ENCODE measurements at regions not wholly inside any gene's neighbourhood (a gene's known extent, or its start where the extent isn't known, plus 50 kb on each side); places are given as distances from the start of the nearest gene placed in this dataset.
"Not testable (repeated sequence)": the region's sequence is repeated elsewhere in the genome, so short reads cannot be mapped to it uniquely, and the experiment has no call there.

DNA sequence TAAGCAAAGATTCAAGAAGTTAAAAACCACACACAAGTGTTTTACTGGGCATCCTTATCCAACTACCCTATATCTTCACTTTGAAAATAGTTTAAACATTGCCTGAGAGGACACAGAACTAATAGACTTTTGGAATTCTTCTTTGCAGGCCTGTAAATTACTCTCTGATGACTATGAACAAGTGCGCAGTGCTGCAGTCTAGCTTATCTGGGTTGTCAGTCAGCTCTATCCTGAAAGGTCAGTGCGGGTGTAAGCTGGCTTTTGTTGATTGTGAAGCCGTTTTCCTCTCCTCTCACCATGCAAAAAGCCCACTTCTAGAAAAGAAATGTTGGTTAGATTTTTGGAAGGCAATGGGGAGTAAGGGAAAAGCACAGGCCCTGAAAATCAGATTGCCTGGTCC lies 143.6 kb upstream of the ERV3-1 start:
- TF ChIP-seq, protein P1, sequence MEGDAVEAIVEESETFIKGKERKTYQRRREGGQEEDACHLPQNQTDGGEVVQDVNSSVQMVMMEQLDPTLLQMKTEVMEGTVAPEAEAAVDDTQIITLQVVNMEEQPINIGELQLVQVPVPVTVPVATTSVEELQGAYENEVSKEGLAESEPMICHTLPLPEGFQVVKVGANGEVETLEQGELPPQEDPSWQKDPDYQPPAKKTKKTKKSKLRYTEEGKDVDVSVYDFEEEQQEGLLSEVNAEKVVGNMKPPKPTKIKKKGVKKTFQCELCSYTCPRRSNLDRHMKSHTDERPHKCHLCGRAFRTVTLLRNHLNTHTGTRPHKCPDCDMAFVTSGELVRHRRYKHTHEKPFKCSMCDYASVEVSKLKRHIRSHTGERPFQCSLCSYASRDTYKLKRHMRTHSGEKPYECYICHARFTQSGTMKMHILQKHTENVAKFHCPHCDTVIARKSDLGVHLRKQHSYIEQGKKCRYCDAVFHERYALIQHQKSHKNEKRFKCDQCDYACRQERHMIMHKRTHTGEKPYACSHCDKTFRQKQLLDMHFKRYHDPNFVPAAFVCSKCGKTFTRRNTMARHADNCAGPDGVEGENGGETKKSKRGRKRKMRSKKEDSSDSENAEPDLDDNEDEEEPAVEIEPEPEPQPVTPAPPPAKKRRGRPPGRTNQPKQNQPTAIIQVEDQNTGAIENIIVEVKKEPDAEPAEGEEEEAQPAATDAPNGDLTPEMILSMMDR (IDR thresholded peaks at IDR 0.05) = not testable (repeated sequence)
- not testable (repeated sequence) for TF ChIP-seq POLR2A, EP300 (IDR thresholded peaks at IDR 0.05)

Data from tibial nerve (tissue), 4 donors.